Activated CD4-positive, alpha-beta T cell treated with anti-CD3 and anti-CD28 coated beads for 4 hours (primary cell): ENCODE measurements at regions not wholly inside any gene's neighbourhood (a gene's known extent, or its start where the extent isn't known, plus 50 kb on each side); places are given as distances from the start of the nearest gene placed in this dataset.
"Not testable (repeated sequence)": the region's sequence is repeated elsewhere in the genome, so short reads cannot be mapped to it uniquely, and the experiment has no call there.

Source experiments
- DNase-seq, 2 donors: peaks; one replicate each; pipeline ENCODE4 v3.0.0-alpha.2; 2020

GRCh38 chr12:131399000-131399399 is 311.9 kb upstream of the SFSWAP start:
- DNase-seq = no peak

- not testable (repeated sequence) for DNase-seq
Measured at GRCh38 chr12:131400668-131401294, 310.1 kb upstream of the SFSWAP start.

- DNase-seq = not testable (repeated sequence)
Measured at GRCh38 chr12:131401907-131402633, 308.8 kb upstream of the SFSWAP start.

- DNase-seq = no peak
Measured at GRCh38 chr12:131402781-131403396, 308.0 kb upstream of the SFSWAP start.

GRCh38 chr12:131403676-131404075 is 307.2 kb upstream of the SFSWAP start:
- DNase-seq = no peak

DNA sequence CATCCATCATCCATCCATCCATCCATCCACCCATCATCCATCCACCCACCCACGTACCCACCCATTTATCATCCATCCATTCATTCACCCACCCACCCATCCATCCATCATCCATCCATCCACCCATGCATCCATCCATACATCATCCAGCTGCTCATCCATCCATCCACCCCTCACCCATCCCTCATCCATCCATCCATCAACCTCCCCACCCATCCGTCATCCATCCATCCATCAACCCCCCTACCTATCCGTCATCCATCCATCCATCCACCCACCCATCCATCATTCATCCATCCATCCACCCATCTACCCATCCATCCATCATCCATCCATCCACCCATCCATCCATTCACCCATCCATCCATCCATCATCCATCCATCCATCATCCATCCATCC is 306.2 kb upstream of the SFSWAP start:
- no peak for DNase-seq

GRCh38 chr12:131407221-131408035 is 303.5 kb upstream of the SFSWAP start:
- no peak for DNase-seq

DNA sequence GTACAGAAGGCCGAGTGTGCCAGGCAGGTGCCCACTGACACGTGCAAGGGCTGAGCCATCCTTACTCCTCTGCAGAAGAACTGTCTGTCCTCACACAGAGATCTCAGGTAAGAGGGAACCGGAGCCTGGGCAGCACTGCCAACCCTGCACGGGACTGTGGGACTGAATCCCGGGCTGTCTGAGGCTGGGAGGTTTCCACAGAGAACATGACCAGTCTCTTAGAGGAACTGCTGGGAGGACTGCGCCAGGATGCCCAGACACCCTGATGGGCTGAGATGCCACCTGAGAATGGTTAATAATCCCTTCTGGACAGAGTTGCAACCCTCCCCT is 302.9 kb upstream of the SFSWAP start:
- DNase-seq = no peak

- DNase-seq = no peak
Measured at GRCh38 chr12:131408484-131408883, 302.4 kb upstream of the SFSWAP start.

DNA sequence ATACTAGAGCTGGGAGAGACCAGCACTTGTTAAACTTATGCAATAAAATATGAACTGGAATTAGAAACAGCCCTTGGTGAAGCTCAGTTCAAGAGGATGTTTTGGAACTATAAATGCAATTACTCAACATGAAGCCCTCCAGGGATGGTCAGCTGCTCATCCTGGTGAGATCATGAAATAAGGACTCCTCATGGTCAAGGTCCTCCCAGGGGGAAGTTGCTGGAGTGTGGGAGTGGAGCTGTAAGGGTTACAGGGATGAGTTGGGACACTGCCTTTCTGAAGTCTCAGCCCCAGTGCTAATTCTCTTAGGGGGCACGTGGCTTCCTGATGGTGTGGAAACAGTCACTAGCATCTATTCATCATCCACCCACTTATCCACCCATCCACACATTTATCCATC is 301.7 kb upstream of the SFSWAP start:
- DNase-seq = no peak

- not testable (repeated sequence) for DNase-seq
Measured at GRCh38 chr12:131411827-131412226, 299.1 kb upstream of the SFSWAP start.

- DNase-seq = no peak
Measured at GRCh38 chr12:131413006-131413405, 297.9 kb upstream of the SFSWAP start.

- no peak for DNase-seq
Measured at GRCh38 chr12:131413471-131413870, 297.4 kb upstream of the SFSWAP start.

DNA sequence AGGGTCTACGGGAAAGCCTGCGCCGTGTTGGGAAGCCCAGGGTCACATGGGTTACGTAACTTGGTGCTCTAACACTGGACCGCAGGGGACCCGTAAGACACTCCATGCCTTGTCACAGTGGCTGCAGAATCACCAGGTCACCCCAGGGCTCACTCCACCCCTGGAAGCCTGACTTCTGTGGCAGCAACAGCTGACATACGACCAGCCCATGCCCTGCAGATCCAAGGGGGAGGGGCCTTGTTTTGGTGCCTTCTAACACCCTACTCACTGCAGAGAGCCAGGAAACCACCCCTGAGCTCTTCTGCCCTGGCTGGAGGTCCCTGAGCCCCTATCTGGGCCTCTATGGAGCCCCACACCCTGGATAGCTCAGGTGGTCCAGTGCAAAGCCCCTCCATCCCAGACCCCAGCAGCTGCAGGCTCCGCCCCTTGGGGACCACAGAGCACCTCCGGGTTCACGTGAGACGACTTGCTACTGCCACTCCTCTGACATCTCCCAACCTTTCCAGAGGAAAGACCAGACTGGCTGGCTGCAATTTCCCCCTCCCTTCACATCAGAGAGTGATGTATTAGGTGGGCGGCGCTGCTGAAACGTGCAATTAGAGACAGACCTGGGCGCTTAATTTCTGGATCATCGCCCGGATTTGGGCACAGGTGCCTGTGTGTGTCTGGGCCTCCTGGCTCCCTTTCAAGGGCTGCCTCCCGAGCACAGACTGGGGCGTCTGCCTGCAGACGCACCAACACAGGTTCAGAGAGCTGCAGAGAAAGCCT is 296.6 kb upstream of the SFSWAP start:
- DNase-seq = not testable (repeated sequence)

DNA sequence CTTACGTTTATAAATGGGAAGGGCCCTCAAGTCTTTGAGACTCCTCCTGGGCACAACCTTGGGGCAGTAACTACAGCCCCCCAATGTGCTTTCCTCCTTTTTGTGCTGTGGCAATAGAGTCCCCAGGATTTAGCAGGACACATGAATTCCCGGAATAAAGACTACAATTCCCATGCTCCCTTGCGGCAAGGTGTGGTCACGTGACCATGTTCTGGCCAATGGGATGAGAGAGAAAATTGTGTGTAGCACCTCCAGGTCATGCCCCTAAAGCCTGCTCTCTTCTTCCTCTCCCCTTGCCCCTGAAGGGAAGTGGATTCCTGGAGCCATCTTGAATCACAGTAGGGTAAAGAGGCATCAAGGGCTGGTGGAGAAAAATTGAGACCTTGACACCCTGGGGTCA is 295.1 kb upstream of the SFSWAP start:
- no peak for DNase-seq

DNA sequence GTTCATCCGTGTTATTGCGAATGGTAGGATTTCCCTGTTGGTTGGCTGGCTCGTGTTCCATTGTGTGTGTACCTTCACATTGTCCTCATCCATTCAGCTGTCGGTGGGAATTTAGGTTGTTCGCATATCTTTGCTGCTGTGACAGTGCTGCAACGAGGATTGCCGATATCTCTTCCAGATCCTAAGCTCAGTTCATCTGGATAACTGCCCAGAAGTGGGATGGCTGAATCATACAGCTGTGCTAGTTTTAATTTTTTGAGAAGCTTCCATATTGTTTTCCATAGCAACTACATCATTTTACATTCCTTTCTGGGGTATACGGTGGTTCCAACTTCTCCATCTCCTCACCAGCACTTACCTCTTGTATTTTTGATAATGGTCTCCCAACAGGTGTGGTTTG is 292.8 kb upstream of the SFSWAP start:
- DNase-seq = no peak

DNA sequence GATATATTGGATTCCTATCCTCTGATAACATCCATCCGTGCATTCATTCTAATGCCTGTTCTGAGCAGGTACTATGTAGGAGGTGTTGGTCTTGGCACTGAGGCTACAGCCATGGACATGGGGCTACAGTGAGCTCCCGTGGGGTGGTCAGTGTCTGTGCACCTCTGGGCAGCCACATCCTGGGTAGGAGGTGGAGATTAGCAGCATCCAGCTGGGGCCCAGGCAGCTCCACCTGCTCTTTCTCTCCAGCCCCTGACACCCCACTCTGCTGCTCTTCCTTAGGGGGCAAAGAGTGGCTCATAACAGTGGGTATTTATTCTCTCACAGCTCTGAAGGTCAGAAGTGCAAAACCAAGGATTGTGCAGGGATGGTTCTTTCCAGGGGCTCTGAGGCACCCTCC is 292.0 kb upstream of the SFSWAP start:
- DNase-seq = no peak

- DNase-seq = no peak
Measured at GRCh38 chr12:131420867-131421447, 289.9 kb upstream of the SFSWAP start.

GRCh38 chr12:131421509-131422186 is 289.2 kb upstream of the SFSWAP start:
- no peak for DNase-seq

GRCh38 chr12:131422187-131422520 is 288.7 kb upstream of the SFSWAP start:
- no peak for DNase-seq

DNA sequence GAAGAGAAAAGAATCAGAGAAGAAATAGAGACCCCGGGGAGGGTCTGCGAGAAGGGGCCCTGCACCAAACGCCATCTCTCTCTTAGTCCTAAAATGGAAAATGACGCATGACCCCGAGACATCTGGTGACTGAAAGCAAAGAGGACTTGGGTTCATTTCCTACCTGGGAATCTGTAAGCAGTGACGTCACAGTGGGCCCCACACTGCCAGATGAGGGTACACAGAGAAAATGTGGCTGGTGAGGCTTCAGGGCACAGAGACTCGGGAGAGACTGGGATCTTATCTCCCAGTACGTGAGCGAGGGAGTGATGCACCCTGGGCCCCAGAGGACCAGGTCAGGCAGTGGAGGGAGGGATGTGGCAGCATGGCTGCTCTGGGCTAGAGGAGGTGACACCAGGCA is 288.1 kb upstream of the SFSWAP start:
- DNase-seq = no peak

DNA sequence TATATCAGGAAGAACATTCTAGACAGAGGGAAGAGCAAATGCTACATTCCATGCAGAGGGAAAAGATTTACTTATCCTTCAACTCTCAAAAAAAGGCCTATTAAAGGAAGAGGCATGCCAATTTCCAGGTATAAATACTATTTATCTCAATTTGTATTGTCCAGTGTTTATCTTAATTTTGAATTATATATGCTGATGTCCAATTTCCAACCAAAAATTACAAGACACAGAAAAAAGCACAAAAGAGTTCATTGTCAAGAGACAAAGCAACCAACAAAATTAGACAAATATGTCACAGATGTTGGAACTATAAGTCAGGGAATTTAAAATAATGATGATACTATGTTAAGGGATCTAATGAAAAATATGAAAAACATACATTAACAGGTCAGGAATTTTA is 286.6 kb upstream of the SFSWAP start:
- no peak for DNase-seq
